Kidney (tissue), 13 donors: ENCODE measurements at regions not wholly inside any gene's neighbourhood (a gene's known extent, or its start where the extent isn't known, plus 50 kb on each side); places are given as distances from the start of the nearest gene placed in this dataset.
A peak's percentile ranks its signal among the peaks of the same experiment; 100 is the strongest.

Experiments
- DNase-seq, 5 donors: peaks; one replicate each; pipeline ENCODE4 v3.0.0-alpha.2; 2013 to 2020
- FAIRE-seq: peaks from 2 replicates; lab custom pipeline; 2012; peaks lifted over from hg19 to GRCh38; lab: Jason Lieb, UNC
- H3K27ac ChIP-seq, 2 donors: one replicate each; pipeline ENCODE4 v1.7.0; 2013; ENCODE audit warnings: low read depth in 2 of 2, low read length in 2 of 2, inconsistent platforms in 1 of 2
- H3K27me3 ChIP-seq: one replicate; pipeline ENCODE4 v1.7.1; 2013; ENCODE audit warnings: low read length, inconsistent platforms; ENCODE audit not compliant: control insufficient read depth, insufficient read depth
- H3K36me3 ChIP-seq, 3 donors: one replicate each; pipeline versions ENCODE4 v1.7.0 to v1.7.1; 2013; ENCODE audit warnings: low read length in 3 of 3, control low read depth in 1 of 3, inconsistent platforms in 1 of 3; ENCODE audit not compliant: insufficient read depth in 3 of 3, control insufficient read depth in 2 of 3
- H3K4me1 ChIP-seq, 3 donors: one replicate each; pipeline versions ENCODE4 v1.7.0 to v1.7.1; 2013; ENCODE audit warnings: low read length in 3 of 3, inconsistent platforms in 1 of 3, low read depth in 1 of 3; ENCODE audit not compliant: control insufficient read depth in 2 of 3, insufficient read depth in 2 of 3
- H3K4me3 ChIP-seq, 3 donors: one replicate each; pipeline versions ENCODE4 v1.7.0 to v1.8.1; 2013; ENCODE audit warnings: low read length in 3 of 3, control low read depth in 1 of 3, inconsistent platforms in 1 of 3
- H3K9ac ChIP-seq, 3 donors: one replicate each; pipeline versions ENCODE4 v1.7.0 to v1.7.1; 2013; ENCODE audit warnings: low read length in 3 of 3, control low read depth in 1 of 3, inconsistent platforms in 1 of 3
- H3K9me3 ChIP-seq, 3 donors: one replicate each; pipeline versions ENCODE4 v1.7.0 to v1.7.1; 2013; ENCODE audit warnings: low read length in 3 of 3, control low read depth in 1 of 3, inconsistent platforms in 1 of 3; ENCODE audit not compliant: control insufficient read depth in 2 of 3, insufficient read depth in 1 of 3
- CTCF ChIP-seq: IDR thresholded peaks from 3 replicates; pipeline ENCODE4 v1.5.1; 2012; ENCODE audit warnings: mild to moderate bottlenecking, moderate library complexity, borderline replicate concordance; ENCODE audit not compliant: insufficient read depth; ENCODE audit errors: extremely low read depth
- intact Hi-C: fragments of 100-400 bp; cut with DNase I; formaldehyde crosslinking; loops from one replicate; pipeline ENCODE4 v1.11.1; 2022
- donor health status: control.
- donor health status: control.
- donor health status: control.
- donor health status: control.
- donor health status: control.
- donor health status: DM: yes; HTN: yes; CAD: no.
- donor health status: Normal renal cell carcinoma (clear cell type).

DNA sequence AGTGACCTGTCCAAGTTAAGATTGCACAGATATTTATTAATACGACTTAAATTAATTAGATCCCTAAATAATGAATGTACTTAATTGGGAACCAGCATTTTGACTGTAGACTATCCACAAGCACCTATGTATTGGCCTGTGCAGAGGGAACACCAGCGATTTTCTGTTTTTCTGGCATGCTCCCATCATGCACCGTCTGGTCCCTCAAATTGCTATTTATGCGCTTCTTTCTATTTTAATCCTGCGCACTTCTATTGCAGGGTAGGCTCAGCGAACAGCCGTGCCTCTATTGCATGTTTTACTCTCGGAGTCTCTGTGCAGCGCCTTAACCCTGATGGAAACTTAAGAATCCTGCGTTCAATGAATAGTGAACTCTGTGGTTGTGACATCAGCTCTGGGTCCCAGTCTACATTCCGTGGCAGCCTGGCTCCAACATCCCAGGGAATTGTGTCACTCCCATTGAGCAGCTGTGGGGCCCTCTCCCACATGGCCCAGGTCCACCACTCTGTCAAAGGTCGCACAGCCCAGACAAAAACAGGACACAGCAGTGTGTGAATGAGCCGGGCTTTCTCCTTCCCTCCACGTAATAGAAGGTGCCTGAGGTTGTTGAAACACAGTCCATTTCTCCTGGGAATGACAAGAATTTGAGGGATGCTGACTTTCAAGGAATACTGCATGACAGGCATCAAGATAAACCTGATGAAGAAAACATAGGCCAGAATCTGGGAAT is 239.7 kb upstream of the KLF6 start:
- Histone ChIP-seq H3K4me3 (no peak overlapping the region), H3K27me3 (no peaks in the 10 kb centered on the region), H3K27ac (no peak overlapping the region), H3K36me3 (no peaks in the 10 kb centered on the region), H3K4me1 (no peaks in the 10 kb centered on the region), H3K9me3 (no peaks in the 10 kb centered on the region), H3K9ac (no peak overlapping the region)
- intact Hi-C loops: no loop called here
- no peak for TF ChIP-seq CTCF
- FAIRE-seq: no peak
- no peak for DNase-seq

GRCh38 chr10:4024027-4024426 is 239.0 kb upstream of the KLF6 start:
- Histone ChIP-seq H3K9ac (no peak overlapping the region), H3K4me3 (no peak overlapping the region), H3K4me1 (no peaks in the 10 kb centered on the region), H3K9me3 (no peaks in the 10 kb centered on the region), H3K27ac (no peak overlapping the region), H3K36me3 (no peaks in the 10 kb centered on the region), H3K27me3 (no peaks in the 10 kb centered on the region)
- no peak for TF ChIP-seq CTCF
- FAIRE-seq: no peak
- intact Hi-C loops: no loop called here
- DNase-seq: no peak

GRCh38 chr10:4022473-4022872 is 237.5 kb upstream of the KLF6 start:
- intact Hi-C loops: no loop called here
- TF ChIP-seq CTCF: no peak
- no peaks in the 10 kb centered on the region for H3K27me3 ChIP-seq
- no peak overlapping the region for H3K9ac ChIP-seq
- no peak overlapping the region for H3K27ac ChIP-seq
- peak in 1 of 5 donors; percentile 51 for DNase-seq
- no peaks in the 10 kb centered on the region for H3K4me1 ChIP-seq
- no peaks in the 10 kb centered on the region for H3K9me3 ChIP-seq
- H3K36me3 ChIP-seq: no peaks in the 10 kb centered on the region
- FAIRE-seq: no peak
- H3K4me3 ChIP-seq: no peak overlapping the region

DNA sequence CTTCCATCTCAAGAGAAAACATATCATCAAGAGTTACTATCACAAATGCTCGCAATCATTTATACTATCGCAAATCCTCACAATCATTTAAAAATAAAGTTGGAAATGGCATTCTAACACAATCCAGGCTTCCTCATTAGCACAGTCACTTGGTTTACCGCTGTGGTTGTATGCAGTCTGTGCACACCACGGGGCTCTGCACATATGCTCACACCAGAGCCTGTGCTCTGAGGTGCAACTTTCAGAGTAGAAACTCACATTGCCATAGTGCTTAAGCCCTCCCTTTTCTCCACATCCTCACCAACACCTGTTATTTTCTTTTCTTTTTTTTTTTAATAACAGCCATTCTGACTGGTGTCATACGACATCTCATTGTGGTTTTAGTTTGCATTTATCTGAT is 235.6 kb upstream of the KLF6 start:
- H3K27me3 ChIP-seq: no peaks in the 10 kb centered on the region
- no peaks in the 10 kb centered on the region for H3K9me3 ChIP-seq
- FAIRE-seq (no peak), DNase-seq (no peak)
- H3K9ac ChIP-seq: no peak overlapping the region
- intact Hi-C loops: no loop called here
- no peak overlapping the region for H3K4me3 ChIP-seq
- H3K27ac ChIP-seq: no peak overlapping the region
- TF ChIP-seq CTCF: no peak
- H3K4me1 ChIP-seq: no peaks in the 10 kb centered on the region
- no peaks in the 10 kb centered on the region for H3K36me3 ChIP-seq
